HG02981 (cell line): ENCODE measurements at regions not wholly inside any gene's neighbourhood (a gene's known extent, or its start where the extent isn't known, plus 50 kb on each side); places are given as distances from the start of the nearest gene placed in this dataset.
"Not testable (repeated sequence)": the region's sequence is repeated elsewhere in the genome, so short reads cannot be mapped to it uniquely, and the experiment has no call there.

Source experiments
- ATAC-seq: cut with Tn5 transposase; IDR thresholded peaks from one replicate; pipeline ENCODE4 v1.9.1; 2021; ENCODE audit warnings: mild to moderate bottlenecking, moderate library complexity; ENCODE audit not compliant: unreplicated experiment

DNA sequence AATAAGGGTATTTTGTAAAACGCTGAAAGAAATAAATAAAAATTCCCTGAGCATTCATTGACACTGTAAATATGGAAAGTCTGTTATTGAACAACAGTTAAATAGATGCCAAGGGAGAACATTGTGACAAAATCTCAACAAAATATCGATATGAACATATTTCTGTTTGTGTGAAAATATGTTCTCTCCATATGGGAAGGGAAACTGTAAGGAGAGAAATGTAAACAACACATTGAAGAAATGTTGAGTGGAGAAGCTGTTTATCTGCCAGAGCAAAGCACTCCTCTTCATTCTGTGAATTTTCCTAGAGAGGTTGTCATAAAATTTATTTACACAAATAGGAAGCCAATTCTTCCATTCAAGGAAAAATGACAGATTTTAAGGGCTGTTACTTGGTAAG is 57.1 kb upstream of the EOMES start:
- ATAC-seq, result no peak

GRCh38 chr3:27789420-27789819 is 67.3 kb upstream of the EOMES start:
- ATAC-seq, result no peak

- no peak for ATAC-seq
Observed at GRCh38 chr3:27791956-27792355, 69.8 kb upstream of the EOMES start.

- ATAC-seq, result no peak
Observed at GRCh38 chr3:27792869-27793268, 70.7 kb upstream of the EOMES start.

GRCh38 chr3:27794211-27794610 is 72.1 kb upstream of the EOMES start:
- ATAC-seq, result no peak

- no peak for ATAC-seq
Observed at GRCh38 chr3:27796365-27796875, 74.3 kb upstream of the EOMES start.

DNA sequence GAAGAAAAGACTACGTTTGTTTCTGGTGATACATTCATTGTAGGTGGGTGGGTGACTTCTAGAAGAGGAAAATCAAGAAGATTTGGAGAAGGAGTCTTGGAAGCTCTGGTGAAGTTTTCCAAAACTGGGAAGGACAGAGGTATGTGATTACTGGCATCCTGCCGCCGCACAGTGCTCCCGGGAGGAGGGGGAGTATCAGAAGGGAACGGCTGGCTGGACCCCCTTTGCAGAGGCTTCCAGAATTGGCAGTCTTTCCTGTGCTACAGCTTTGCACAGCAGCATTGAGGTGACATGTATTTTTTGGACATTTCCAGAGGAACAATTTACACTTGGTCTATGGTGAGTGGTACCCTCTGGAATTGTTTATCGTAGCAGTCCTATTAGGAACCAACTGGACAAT is 75.7 kb upstream of the EOMES start:
- ATAC-seq, result no peak

DNA sequence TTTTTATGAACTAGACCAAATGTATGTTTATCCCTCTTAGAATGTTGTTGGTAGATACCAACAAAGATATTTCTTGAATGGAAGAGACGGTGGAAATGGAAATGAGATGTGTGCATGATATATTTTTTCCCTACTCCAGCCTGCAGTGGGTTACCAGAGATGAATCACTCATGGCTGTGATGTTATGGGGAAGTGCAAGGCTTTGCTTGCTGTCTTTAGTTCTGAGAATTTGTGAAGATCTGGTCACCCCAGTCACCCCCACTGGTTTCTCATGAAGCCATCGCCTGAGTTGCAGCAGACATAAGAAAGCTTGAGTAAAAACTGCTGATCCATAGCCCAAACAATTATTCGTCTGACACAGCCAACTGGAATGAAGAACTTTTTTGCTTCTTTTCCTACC is 78.1 kb upstream of the EOMES start:
- no peak for ATAC-seq

DNA sequence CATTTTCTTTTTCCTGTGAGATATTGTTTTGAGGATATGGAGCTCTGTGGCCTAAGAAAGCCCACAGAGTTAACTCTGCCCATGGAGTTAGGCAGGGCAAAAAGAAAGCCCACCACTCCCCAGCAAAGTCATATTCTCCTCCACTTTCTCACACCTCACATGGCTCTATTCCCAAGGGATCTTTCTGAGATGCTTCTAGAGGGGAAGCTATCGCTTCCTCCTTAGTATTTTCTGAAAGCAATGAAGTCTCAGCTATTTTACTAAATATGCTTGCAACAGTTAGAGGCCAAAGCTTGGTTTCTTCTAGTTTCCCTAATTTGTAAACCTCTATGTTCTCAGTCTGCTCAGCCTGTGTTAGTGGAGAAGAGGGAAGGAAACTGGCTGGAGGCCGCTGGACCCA is 80.3 kb upstream of the EOMES start:
- no peak for ATAC-seq

GRCh38 chr3:27802849-27803248 is 80.7 kb upstream of the EOMES start:
- no peak for ATAC-seq

DNA sequence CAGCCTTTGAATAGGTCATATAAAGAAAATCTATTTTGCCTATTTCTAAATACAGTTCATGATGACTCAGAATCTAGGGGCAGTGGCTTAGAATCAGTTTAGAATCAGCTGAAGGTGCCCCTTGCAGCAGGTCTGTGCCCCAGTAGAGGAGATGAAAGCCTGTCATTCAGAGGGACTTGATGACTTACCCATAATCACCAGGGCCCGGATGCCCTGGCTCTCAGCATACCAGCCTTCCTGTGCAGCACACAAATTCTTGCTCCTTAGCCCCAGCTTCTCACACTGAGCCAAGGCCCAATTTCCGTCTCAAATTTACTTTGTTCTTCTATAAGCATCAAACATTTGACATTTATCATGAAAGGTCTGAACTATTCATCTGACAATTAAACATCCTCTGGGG is 83.2 kb upstream of the EOMES start:
- no peak for ATAC-seq

- ATAC-seq, result no peak
Observed at GRCh38 chr3:27813255-27813654, 91.1 kb upstream of the EOMES start.

DNA sequence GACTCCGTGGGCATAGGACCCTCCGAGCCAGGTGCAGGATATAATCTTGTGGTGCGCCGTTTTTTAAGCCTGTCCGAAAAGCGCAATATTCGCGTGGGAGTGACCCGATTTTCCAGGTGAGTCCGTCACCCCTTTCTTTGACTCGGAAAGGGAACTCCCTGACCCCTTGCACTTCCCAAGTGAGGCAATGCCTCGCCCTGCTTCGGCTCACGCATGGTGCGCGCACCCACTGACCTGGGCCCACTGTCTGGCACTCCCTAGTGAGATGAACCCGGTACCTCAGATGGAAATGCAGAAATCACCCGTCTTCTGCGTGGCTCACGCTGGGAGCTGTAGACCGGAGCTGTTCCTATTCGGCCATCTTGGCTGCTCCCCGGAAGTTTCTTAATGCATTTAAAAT is 99.5 kb upstream of the EOMES start:
- ATAC-seq, result not testable (repeated sequence)

DNA sequence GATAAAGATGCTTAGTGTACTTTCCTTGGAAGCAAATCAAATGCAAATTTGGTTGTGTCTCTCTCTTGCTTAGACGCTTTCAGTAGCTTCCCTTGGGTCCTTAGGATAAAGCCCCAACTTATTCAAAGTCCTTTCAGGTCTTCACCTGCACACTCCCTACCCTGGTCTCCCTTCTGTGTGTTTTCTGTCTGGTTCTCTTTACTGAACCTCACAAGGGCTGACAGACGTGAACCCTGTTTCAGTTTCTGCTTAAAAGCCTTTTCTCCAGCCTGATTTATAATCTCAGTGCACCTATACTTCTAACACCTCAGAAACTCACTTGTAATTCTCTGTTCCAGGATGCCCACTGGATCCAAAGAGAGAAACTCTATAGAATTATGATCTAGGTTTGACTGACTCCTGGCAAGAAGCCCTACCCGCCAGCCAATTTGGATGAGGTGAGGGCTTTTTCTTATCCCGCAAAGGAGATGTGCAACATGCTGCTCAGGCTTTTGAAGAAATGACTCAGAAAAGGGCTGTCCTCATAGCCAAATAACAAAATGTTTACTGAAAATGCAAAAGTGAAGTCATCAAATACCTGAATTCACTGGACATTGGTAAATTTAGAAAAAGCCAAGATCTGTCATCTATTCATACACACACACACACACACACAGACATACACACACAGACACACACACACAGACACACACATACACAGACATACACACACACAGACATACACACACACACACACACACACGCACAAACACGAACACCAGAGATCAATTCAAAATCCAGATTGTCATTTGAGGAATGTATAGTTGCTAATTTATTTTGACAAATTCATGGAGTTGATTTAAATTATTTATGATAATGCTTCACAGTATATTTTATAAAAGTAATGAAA is 102.4 kb upstream of the EOMES start:
- ATAC-seq, result no peak

- ATAC-seq, result no peak
Observed at GRCh38 chr3:27826448-27826847, 104.3 kb upstream of the EOMES start.

DNA sequence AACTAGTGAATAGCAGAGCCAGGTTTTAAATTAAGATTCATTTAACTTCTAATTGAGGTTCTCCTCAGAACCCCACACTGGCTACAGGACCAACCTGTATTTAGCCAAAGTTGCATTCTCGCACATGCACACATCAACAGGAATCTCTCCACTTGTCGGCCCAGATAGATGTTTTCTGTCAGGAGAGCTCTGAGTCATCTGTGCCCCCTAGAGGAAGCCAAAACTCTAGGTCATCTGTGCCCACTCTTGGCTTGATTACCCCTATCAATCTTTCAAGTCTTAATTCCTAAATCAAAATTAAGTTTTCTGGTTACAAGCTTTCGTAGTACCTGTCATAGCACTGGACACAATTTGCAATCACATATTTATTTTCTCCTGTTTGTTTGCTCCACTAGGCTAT is 104.9 kb upstream of the EOMES start:
- ATAC-seq, result no peak

DNA sequence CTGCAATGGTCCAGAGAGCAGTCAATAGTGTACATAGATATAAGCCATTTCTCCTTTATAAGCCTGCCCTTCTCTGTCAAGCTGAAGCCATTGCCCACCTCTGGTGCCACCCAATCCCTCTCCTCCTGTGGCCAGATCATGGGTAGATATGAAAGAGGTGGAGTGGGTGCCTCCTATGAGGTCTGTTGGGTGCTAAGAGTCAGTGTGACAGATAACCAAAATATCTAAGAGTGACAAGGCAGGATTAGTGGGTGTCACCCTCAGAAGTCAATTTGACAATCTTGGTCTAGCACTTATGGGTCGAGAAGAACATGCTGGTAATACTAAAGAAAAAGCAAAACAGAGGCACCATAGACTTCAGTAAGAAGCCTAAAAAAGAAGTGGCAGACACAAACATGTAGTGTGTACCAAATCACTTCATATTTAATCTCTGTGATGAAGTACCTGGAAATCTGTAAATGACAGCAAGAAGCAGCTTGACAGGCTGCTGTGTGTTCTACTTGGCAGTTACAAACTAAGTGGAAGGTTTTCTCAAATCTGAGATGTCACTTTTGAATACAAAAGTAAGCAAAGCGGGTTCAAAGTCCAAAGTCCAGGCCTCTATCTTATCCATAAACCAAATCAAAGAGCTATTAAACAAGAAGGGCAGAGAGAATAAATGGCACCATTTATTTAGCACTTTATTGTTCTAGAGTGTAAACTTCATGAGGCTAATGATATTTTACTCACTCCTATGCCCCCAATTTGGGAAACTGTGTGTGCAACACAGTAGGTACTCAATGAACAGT is 118.9 kb upstream of the EOMES start:
- no peak for ATAC-seq

DNA sequence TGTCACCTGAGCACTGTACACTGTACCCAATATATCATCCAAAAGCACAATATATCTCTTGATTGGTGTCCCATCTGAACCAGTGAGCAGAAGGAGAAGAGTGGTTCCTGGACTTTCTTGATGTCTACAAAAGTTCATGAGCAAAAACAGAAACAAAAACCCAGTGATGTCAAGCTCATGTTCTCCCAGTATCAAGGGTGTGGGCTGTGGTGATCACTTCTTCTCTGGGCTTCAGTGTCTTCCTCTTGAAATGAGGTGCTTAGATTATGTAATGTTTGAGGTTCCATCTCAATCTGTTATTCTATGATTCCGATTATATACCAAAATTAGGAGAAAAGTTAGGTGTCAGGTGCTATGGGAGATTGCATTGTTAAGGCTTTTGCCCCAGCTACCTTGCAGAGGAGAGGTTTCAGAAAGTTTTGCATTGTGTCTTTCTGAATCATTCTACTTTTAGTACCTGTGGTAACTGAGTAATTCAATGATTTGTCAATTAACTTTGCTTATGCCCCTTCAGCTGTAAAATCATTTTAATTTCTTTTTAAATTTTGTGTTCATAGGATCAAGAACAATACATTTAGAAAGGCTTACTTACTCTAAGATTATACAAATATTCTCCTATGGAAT is 122.0 kb upstream of the EOMES start:
- ATAC-seq, result no peak

GRCh38 chr3:27847697-27848096 is 125.6 kb upstream of the EOMES start:
- no peak for ATAC-seq

- ATAC-seq, result no peak
Observed at GRCh38 chr3:27848826-27849225, 126.7 kb upstream of the EOMES start.

DNA sequence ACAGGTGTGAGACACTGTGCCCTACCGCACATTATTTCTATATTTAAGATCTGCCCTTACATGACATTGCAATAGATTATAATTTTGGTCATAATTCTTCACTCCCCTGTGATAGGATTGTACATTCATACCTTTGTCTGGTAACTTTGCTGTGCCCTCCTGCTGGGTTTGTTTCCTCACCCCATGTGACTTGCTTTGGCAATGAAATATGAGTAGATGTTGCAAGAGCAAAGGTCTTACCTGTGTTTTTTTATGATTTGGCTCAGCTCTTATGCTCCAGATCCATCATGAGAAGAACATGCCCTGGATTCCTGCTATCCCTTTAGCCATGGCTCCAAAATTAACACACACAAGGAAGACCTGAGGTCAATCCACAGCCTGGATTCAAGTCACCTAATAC is 137.7 kb upstream of the EOMES start:
- ATAC-seq, result no peak
